ENCODE measurements at regions not wholly inside any gene's neighbourhood (a gene's known extent, or its start where the extent isn't known, plus 50 kb on each side); places are given as distances from the start of the nearest gene placed in this dataset.
"Not testable (repeated sequence)": the region's sequence is repeated elsewhere in the genome, so short reads cannot be mapped to it uniquely, and the experiment has no call there.

GRCh38 chrX:16067886-16068515 is 55.4 kb upstream of the GRPR start:
- no peak for DNase-seq

DNA sequence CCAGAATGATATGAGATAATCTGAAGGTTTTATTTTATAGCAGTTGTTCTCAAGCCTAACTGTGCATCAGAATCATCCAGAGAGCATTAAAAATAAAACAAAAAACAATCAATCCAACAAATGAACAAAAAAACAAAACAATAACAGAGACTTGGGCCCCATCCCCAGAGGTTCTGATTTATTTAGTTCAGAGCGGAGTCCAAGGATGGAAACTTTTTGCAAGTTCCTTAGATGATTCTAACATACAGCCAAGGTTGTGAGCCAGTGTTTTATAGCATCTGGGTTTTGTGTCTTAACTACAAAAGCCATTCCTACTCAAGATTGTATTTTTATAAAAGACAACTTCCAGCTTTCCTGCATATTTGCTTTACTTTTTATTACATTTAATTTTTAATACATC is 59.4 kb upstream of the GRPR start:
- no peak for DNase-seq

DNA sequence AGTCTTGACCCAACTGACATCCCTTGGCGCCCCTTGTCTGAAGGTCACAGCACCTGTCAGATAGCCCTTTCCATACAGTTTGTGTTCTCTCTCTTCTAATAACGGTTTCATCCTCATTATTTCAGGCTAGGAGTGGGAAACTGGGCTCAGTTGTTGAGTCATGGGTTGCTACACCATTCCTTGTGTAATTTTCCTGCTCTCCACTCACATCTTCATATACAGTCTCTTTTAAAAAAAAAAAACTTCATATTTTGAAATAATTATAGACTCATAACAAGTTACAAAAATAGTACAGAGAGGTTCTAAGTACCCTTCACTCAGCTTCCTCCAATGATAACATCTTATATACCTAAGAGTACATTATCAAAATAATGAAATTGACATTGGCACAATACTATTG is 60.2 kb upstream of the GRPR start:
- no peak for DNase-seq

DNA sequence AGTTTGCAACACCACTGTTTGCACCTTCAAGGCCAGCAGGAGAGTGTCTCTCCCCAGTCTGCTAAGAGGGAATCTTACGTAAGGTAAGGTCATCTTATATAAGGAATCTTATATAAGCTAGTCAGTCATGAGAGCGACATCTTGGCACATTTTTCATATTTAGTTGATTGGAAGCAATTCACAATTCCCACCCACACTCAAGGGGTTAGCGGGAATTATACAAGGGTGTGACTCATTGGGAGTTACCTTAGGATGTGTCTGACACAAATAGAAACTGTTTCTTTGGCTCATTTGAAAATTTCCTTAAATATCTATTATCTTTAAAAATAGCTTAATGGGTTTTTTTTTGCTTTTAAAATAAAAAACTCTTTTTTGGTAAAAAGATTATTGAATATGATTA is 62.1 kb upstream of the GRPR start:
- DNase-seq = no peak

GRCh38 chrX:16060252-16060651 is 63.1 kb upstream of the GRPR start:
- no peak for DNase-seq

- not testable (repeated sequence) for DNase-seq
These were observed 74.2 kb upstream of the GRPR start for GRCh38 chrX:16049126-16049525.

GRCh38 chrX:16042980-16043379 is 80.4 kb upstream of the GRPR start:
- no peak for DNase-seq

DNA sequence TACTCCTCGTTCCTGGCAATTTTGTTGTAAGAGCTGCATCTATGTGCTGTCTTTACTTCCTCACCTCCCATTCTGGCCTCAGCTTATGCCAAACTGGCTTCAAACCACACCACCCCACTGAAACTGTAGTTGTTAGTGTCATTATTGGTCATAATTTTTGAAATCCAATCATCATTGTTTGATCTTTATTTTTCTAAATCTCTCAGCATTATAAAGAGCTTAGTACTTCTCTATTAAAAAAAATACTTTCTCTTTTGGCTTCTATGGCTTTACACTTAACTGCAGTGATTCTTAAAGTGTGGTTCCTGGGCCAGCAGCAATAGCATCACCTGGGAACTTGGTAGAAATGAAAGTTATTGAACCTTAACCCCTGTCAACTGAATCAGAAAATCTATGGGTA is 83.5 kb upstream of the GRPR start:
- DNase-seq = no peak

DNA sequence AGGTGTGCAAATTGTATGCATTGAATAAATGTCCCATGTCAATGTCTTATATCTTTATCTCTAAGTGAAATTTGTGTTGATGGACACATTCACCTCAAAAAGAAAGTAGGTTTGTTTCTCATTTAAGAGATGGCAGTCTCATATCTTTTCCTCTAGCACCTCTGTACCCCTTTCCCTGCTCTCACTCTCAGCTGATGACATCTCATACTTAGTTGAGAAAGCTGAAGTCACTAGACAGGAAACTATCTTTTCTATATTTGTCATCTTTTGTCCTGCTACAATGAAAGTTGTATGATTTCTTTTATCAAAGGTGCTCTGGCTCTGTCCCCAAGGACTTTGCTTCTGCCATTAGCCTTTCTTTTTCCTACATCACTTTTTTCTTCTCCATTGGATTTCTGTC is 84.0 kb upstream of the GRPR start:
- DNase-seq = no peak

DNA sequence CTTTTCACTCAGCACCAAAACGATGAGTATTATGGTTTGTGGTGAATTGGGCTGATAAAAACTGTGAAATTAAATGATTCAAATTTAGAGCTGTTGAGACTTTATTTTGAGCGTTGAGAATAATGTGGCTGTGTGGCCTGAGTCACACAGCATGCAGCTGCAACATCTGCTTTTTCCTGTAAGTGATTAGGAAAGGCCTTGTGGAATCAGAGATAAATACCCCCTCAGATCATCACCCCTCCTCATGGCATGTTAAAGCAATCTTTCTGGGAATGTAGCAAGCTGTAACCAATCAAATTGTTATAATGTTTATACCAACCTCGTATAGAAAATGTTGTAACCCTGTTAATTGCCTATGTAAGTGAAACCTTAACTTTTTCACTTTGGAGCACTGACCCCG is 90.0 kb upstream of the GRPR start:
- DNase-seq = no peak

- no peak for DNase-seq
These were observed 94.8 kb upstream of the GRPR start for GRCh38 chrX:16028576-16028975.

DNA sequence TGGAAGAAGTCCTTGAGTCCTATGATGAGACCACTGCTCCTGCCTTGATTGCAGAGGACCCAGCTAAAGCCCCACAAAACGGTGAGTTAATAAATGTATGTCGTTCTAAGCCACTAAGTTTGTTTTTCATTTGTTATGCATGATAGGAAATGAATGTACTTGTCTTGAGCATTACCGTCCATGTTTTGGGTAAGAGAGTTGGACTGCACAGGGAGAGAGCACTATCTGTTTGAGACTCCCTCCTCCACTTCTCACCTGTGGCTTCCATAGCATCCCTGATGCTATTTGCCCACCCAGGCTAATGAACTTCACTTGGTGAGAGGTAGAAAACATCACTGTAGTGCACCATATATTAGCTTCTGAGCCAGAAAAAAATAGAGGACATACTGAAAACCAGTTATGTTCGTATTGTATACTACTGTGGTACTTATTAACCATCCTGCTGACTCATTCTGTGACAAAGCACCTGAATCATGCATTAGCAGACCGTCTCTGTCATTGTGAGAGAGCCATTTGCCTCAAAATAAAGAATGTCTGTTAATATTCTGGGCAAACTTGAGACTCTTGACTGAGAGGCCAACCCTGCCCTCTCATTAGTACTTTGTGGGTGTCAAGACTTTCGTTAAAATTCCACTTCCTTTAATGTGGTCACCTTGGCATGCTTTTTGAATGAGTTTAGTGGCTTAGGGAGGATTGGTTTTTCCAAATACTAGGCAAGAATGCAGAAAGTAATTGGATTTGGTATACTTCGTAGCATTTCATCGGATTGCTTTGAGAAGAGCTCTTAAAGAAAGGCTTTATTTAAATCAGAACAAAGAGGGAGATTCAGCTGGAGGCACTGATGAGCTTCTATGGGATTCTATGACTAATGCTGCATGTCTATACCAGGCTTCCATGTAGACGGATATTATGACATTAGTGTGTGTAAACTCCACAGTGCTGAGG is 99.3 kb upstream of the GRPR start:
- no peak for DNase-seq

- no peak for DNase-seq
These were observed 100.7 kb upstream of the GRPR start for GRCh38 chrX:16022580-16023200.

GRCh38 chrX:16018291-16018690 is 105.1 kb upstream of the GRPR start:
- no peak for DNase-seq

DNA sequence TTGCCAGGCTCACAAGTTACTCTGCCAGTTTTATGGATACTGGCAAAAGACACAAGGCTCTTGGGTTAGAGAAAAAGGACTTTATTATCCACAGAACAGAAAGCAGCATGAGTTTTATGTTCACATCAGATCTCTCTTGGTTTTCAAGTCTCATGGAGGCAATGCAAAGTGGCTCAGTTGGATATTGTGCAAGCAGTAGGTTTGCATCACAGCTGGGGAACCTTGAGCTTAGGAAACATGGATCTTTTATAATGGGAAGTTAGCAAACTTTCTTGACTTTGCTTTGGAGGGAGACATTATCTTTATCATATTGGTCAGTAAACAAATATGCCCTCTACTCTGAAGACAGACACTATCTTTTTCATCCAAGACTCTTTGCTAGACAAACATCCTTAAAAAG is 109.2 kb upstream of the GRPR start:
- DNase-seq = no peak

DNA sequence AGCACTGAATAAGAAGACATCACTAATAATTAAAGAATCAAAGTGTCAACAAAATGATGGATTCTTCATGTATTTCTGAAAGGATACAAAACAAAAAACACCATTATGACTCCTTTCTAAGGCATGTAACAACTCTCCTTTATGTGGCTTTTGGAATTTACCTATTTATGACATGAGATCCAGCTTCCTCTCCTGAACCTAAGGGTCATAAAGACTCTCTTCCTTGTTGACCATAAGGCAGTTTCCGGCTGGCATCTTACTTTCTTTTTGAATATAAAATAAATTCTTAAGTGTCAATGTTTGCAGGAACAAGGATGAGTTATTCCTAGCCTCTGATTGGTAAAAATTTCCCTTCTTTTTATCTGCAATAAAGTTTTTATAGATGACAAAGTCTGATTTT is 111.1 kb upstream of the GRPR start:
- DNase-seq = no peak

- DNase-seq = no peak
These were observed 117.4 kb upstream of the GRPR start for GRCh38 chrX:16005917-16006316.

DNA sequence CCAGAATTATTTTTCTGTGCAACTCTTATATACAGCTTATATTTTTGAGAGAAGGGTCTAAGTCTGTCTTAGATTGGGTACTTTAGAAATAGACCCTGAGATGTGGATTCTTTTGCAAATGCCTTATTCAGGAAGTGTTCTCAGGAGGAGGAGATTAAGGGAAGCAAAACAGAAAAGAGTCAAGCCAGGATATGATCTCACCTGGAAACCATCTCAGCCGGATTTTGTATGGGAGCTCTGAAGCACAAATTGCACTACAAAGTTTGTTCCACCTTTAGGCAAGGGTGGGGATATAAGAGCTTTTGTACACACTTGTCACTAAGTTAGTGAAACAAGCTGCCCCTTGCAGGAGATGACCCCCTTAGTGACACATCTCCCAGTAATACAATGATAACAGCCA is 121.2 kb upstream of the GRPR start:
- no peak for DNase-seq

DNA sequence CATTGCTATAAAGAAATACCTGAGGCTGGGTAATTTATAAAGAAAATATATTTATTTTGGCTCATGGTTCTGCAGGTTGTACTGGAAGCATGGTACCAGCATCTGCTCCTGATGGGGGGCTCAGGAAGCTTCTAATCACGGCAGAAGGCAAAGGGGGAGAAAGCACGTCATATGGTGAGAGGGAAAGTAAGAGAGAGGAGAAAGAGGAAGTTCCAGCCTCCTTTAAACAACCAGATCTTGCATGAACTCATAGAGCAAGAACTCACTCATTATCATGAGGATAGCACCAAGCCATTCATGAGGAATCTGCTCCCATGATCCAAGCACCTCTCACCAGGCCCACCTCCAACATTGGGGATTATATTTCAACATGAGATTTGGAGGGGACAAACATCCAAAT is 125.0 kb upstream of the GRPR start:
- DNase-seq = no peak

GRCh38 chrX:15989716-15990115 is 133.6 kb upstream of the GRPR start:
- no peak for DNase-seq

GRCh38 chrX:15988661-15989603 is 134.3 kb upstream of the AP1S2 start:
- DNase-seq = no peak

DNA sequence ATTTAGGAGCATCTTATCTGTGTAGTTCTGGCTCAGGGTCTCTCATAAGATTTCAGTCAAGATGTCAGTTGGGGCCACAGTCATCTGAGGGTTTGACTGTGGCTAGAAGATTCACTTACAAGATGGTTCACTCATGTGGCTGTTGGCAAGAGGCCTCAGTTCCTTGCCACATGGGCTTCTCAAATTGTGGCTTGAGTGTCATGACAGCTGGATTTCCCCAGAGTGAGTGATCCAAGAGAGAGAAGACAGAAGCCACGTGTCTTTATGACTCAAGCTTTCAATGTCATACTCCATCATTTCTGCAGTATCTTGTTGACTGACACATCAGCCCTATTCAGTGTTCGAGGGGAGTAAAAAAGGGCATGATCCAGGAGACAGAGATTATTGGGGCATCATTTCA is 131.3 kb upstream of the AP1S2 start:
- DNase-seq = no peak

- no peak for DNase-seq
These were observed 128.4 kb upstream of the AP1S2 start for GRCh38 chrX:15983034-15983433.

All from NCI-H1694 treated with DMSO at 0.1 percent for 48 hours (cell line).